ENCODE measurements at regions not wholly inside any gene's neighbourhood (a gene's known extent, or its start where the extent isn't known, plus 50 kb on each side); places are given as distances from the start of the nearest gene placed in this dataset.

- H3K9me3 ChIP-seq: no peaks in the 10 kb centered on the region
- TF ChIP-seq, protein P1, sequence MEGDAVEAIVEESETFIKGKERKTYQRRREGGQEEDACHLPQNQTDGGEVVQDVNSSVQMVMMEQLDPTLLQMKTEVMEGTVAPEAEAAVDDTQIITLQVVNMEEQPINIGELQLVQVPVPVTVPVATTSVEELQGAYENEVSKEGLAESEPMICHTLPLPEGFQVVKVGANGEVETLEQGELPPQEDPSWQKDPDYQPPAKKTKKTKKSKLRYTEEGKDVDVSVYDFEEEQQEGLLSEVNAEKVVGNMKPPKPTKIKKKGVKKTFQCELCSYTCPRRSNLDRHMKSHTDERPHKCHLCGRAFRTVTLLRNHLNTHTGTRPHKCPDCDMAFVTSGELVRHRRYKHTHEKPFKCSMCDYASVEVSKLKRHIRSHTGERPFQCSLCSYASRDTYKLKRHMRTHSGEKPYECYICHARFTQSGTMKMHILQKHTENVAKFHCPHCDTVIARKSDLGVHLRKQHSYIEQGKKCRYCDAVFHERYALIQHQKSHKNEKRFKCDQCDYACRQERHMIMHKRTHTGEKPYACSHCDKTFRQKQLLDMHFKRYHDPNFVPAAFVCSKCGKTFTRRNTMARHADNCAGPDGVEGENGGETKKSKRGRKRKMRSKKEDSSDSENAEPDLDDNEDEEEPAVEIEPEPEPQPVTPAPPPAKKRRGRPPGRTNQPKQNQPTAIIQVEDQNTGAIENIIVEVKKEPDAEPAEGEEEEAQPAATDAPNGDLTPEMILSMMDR (IDR thresholded peaks at IDR 0.05): no peak
- H3K36me3 ChIP-seq (ENCODE audit: insufficient read depth in 1 of 2, low read depth in 1 of 2): no peaks in the 10 kb centered on the region
- H3K4me1 ChIP-seq: peaks cover 7% of the 10 kb centered on the region
- no peaks in the 10 kb centered on the region for H3K27me3 ChIP-seq (ENCODE audit: insufficient read depth in 3 of 3, low read length in 2 of 3)
- WGBS, 3 donors: 81 to 85% (median 83%) methylated on average over 10 of the region's 10 CpGs
- ATAC-seq (no peak), DNase-seq (no peak)
- no peak overlapping the region for H3K4me3 ChIP-seq
- H3K27ac ChIP-seq: no peak overlapping the region
- intact Hi-C loops (cut with DNase I): no loop called here
These were observed 110.5 kb downstream of the ACKR3 start for GRCh38 chr2:236679884-236680860.

GRCh38 chr2:236682651-236683422, 113.2 kb downstream of the ACKR3 start:
- 52 to 63% (median 58%) methylated on average over 12 of the region's 12 CpGs for WGBS, 3 donors
- DNase-seq: no peak
- peak in 1 of 4 donors; percentile 43 for ATAC-seq
- Histone ChIP-seq H3K36me3 (ENCODE audit: insufficient read depth in 1 of 2, low read depth in 1 of 2) (no peaks in the 10 kb centered on the region), H3K27ac (no peak overlapping the region), H3K9me3 (no peaks in the 10 kb centered on the region), H3K27me3 (ENCODE audit: insufficient read depth in 3 of 3, low read length in 2 of 3) (no peaks in the 10 kb centered on the region), H3K4me3 (no peak overlapping the region), H3K4me1 (no peaks in the 10 kb centered on the region)
- intact Hi-C loops (cut with DNase I): no loop called here
- TF ChIP-seq, protein P1 (IDR thresholded peaks at IDR 0.05): no peak

DNA sequence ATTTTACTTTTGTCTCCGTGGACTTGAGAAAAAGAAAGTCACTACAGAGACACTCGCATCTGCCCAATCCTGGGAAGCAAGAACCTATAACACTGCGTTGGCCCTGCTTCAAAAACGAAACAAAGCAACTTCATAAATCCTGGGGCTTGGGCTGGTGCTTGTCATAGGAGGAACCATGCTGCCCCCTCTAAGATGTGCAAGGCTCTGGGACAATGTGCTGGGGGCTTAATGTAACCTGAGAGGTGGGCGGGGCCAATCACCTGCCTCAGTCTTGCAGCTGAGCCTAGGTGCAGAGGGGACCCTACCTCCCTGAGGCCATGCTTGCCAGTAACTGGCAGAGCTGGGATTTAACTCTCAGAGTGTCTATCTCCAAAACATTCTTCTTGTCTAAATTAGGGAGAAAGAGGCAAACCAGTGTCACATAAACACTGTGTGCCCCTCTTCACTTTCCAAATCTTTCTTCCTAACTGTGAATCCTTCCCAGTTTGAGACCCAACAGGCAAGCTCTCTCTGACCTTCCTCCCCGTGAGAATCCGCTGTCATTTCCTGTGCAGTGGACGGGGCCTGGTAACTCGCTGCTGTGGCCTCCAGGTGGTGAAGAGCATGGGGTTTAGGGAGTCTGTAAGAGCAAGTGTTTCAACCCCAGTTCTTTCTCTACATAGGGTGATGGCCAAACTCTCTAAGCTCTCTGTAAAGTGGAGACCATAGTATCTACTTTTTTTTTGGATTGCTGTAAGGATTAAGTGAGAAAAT, 115.1 kb downstream of the ACKR3 start:
- H3K27me3 ChIP-seq (ENCODE audit: insufficient read depth in 3 of 3, low read length in 2 of 3): no peaks in the 10 kb centered on the region
- intact Hi-C loops (cut with DNase I): no loop called here
- no peaks in the 10 kb centered on the region for H3K36me3 ChIP-seq (ENCODE audit: insufficient read depth in 1 of 2, low read depth in 1 of 2)
- no peak for DNase-seq
- ATAC-seq: no peak
- TF ChIP-seq, protein P1 (IDR thresholded peaks at IDR 0.05): no peak
- H3K9me3 ChIP-seq: no peaks in the 10 kb centered on the region
- no peak overlapping the region for H3K4me3 ChIP-seq
- no peaks in the 10 kb centered on the region for H3K4me1 ChIP-seq
- H3K27ac ChIP-seq: no peak overlapping the region
- WGBS, 3 donors: 76 to 83% (median 83%) methylated on average over 9 of the region's 9 CpGs

DNA sequence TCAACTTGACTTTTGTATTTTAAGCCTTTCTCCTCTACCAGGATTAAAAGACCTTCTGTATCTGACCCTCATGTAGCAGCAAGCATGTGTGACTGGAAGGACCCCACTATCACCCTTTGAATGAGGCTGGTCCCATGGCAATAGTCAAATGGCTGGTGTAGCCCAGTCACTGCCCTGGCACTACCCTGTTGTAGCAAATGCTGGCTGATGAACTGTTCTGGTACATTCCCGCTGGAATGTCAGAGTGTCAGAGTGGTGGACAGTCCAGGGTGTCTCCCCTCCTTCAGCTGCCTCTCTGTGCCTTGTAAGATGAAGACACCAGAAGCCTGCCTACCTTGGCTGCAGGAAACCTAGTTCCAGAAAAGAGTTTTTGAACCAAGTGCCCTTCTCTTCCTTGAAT, 115.7 kb downstream of the ACKR3 start:
- intact Hi-C loops (cut with DNase I): no loop called here
- Histone ChIP-seq H3K9me3 (no peaks in the 10 kb centered on the region), H3K36me3 (ENCODE audit: insufficient read depth in 1 of 2, low read depth in 1 of 2) (no peaks in the 10 kb centered on the region), H3K27ac (no peak overlapping the region), H3K4me3 (no peak overlapping the region), H3K27me3 (ENCODE audit: insufficient read depth in 3 of 3, low read length in 2 of 3) (no peaks in the 10 kb centered on the region), H3K4me1 (no peaks in the 10 kb centered on the region)
- 38 to 67% (median 59%) methylated on average over 1 of the region's 1 CpG for WGBS, 3 donors
- ATAC-seq (no peak), DNase-seq (no peak)
- TF ChIP-seq, protein P1 (IDR thresholded peaks at IDR 0.05): no peak

All from psoas muscle (tissue), 7 donors.